Loucy (cell line): ENCODE measurements at regions not wholly inside any gene's neighbourhood (a gene's known extent, or its start where the extent isn't known, plus 50 kb on each side); places are given as distances from the start of the nearest gene placed in this dataset.

Source experiments
- EZH2phosphoT487 ChIP-seq: fragments of 200-600 bp; IDR thresholded peaks from 2 replicates; pipeline ENCODE4 v1.6.1; 2018; ENCODE audit warnings: antibody characterized with exemption, mild to moderate bottlenecking, moderate library complexity, borderline replicate concordance
- TF ChIP-seq, protein P1 (sequence below): fragments of 200-600 bp; sonication (generic); conservative IDR thresholded peaks from 2 replicates; pipeline ENCODE4 v1.5.1; 2014; ENCODE audit warnings: mild to moderate bottlenecking, antibody characterized with exemption, low read length

DNA sequence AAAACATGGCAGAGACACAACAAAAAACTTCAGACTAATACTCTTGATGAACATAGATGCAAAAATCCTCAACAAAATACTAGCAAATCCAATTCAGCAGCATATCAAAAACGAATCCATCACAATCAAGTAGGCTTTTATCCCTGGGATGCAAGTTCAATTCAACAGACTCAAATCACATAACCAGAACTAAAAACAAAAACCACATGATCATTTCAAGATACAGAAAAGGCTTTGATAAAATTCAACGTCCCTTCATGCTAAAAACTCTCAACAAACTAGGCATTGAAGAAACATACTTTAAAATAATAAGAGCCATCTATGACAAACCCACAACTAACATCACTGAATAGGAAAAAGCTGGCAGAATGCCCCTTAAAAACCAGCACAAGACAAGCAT, 93.6 kb downstream of the TUSC1 start:
- TF ChIP-seq, protein P1, sequence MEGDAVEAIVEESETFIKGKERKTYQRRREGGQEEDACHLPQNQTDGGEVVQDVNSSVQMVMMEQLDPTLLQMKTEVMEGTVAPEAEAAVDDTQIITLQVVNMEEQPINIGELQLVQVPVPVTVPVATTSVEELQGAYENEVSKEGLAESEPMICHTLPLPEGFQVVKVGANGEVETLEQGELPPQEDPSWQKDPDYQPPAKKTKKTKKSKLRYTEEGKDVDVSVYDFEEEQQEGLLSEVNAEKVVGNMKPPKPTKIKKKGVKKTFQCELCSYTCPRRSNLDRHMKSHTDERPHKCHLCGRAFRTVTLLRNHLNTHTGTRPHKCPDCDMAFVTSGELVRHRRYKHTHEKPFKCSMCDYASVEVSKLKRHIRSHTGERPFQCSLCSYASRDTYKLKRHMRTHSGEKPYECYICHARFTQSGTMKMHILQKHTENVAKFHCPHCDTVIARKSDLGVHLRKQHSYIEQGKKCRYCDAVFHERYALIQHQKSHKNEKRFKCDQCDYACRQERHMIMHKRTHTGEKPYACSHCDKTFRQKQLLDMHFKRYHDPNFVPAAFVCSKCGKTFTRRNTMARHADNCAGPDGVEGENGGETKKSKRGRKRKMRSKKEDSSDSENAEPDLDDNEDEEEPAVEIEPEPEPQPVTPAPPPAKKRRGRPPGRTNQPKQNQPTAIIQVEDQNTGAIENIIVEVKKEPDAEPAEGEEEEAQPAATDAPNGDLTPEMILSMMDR = no peak
- TF ChIP-seq EZH2phosphoT487 = no peak
